ENCODE measurements at regions not wholly inside any gene's neighbourhood (a gene's known extent, or its start where the extent isn't known, plus 50 kb on each side); places are given as distances from the start of the nearest gene placed in this dataset.

DNA sequence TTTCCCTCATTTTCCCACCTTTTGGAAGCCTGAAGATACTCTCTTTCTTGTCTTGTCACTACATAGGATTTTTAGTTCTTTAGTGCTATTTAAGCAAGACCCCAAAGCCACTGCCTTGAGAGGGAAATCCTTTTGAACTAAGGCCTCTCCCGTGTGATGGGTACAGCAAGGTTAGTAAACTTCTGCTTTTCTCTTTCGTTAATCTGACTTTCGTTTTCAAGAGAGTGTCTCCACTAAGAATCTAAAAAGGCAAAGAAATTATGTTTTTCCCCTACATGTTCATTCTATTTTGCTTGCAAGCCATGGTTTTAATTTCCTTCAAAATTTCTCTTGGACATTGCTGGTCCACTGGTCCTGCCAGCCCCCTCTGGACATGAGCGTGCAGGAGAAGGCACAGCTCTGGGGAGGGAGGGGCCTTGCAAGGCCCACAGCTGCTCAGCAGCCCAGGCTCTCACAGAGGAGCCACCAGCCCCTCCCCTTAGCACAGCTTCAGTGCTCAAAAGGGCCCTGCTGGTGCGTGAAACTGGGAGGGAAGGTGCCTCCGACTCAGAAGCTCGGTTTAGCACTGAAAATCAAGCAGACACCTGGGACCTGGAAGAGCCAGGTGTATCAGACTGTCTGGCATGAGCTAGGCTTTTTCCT lies 210.9 kb upstream of the GALNT2 start:
- TF ChIP-seq CREB1 (IDR thresholded peaks at IDR 0.05; ENCODE audit: low read depth) (no peak), REST (IDR thresholded peaks at IDR 0.05; ENCODE audit: low read depth) (no peak), EP300 (IDR thresholded peaks at IDR 0.05; ENCODE audit: borderline replicate concordance) (no peak), EGR1 (IDR thresholded peaks at IDR 0.05) (no peak), TAF1 (IDR thresholded peaks at IDR 0.05; ENCODE audit: low read depth) (no peak), RAD21 (IDR thresholded peaks at IDR 0.05; ENCODE audit: low read depth) (no peak), MAX (IDR thresholded peaks at IDR 0.05) (no peak), TCF12 (IDR thresholded peaks at IDR 0.05; ENCODE audit: low read depth) (no peak), TEAD4 (IDR thresholded peaks at IDR 0.05) (no peak), YY1 (IDR thresholded peaks at IDR 0.05; ENCODE audit: low read depth) (no peak), FOXM1 (IDR thresholded peaks at IDR 0.05; ENCODE audit: borderline replicate concordance, low read depth) (no peak), CEBPB (IDR thresholded peaks at IDR 0.05) (no peak)
